Liver (tissue), 8 donors: ENCODE measurements at regions not wholly inside any gene's neighbourhood (a gene's known extent, or its start where the extent isn't known, plus 50 kb on each side); places are given as distances from the start of the nearest gene placed in this dataset.

ENCODE experiments used
- DNase-seq: peaks from one replicate; pipeline ENCODE4 v3.0.0-alpha.2; 2017; ENCODE audit warnings: low spot score
- H3K27ac ChIP-seq, 2 donors: one replicate each; pipeline ENCODE4 v1.7.0; 2013; ENCODE audit warnings: inconsistent platforms in 2 of 2, low read length in 2 of 2, control low read depth in 1 of 2, low read depth in 1 of 2, mild to moderate bottlenecking in 1 of 2
- H3K27me3 ChIP-seq, 4 donors: one replicate each; pipeline versions ENCODE4 v1.6.1 to v1.7.0; 2013; ENCODE audit warnings: low read length in 3 of 4, inconsistent platforms in 1 of 4, mild to moderate bottlenecking in 1 of 4, moderate library complexity in 1 of 4; ENCODE audit not compliant: control insufficient read depth in 4 of 4, insufficient read depth in 4 of 4
- H3K36me3 ChIP-seq, 4 donors: one replicate each; pipeline versions ENCODE4 v1.6.1 to v1.7.0; 2013; ENCODE audit warnings: low read length in 3 of 4, mild to moderate bottlenecking in 3 of 4, low read depth in 1 of 4, moderate library complexity in 1 of 4; ENCODE audit not compliant: control insufficient read depth in 4 of 4, insufficient read depth in 3 of 4
- H3K4me1 ChIP-seq, 4 donors: one replicate each; pipeline versions ENCODE4 v1.6.1 to v1.7.0; 2013; ENCODE audit warnings: low read length in 3 of 4, mild to moderate bottlenecking in 3 of 4, moderate library complexity in 1 of 4; ENCODE audit not compliant: control insufficient read depth in 4 of 4, insufficient read depth in 4 of 4
- H3K4me3 ChIP-seq, 3 donors: one replicate each; pipeline versions ENCODE4 v1.6.1 to v1.7.0; 2013; ENCODE audit warnings: low read length in 3 of 3, control low read depth in 1 of 3, low read depth in 1 of 3, mild to moderate bottlenecking in 1 of 3
- H3K9ac ChIP-seq, 2 donors: one replicate each; pipeline ENCODE4 v1.7.0; 2013; ENCODE audit warnings: low read length in 2 of 2, mild to moderate bottlenecking in 2 of 2, moderate library complexity in 2 of 2, control low read depth in 1 of 2, low read depth in 1 of 2
- H3K9me3 ChIP-seq, 4 donors: one replicate each; pipeline versions ENCODE4 v1.6.1 to v1.7.0; 2013; ENCODE audit warnings: low read length in 3 of 4; ENCODE audit not compliant: control insufficient read depth in 4 of 4
- EGR1 ChIP-seq, 2 donors: IDR thresholded peaks; 2 replicates each; pipeline ENCODE4 v1.6.1; 2016 to 2018; ENCODE audit warnings: antibody characterized with exemption in 2 of 2, low read depth in 2 of 2
- FOXA2 ChIP-seq: IDR thresholded peaks from 2 replicates; pipeline ENCODE4 v1.6.1; 2016; ENCODE audit warnings: antibody characterized with exemption
- HNF4A ChIP-seq, 2 donors: conservative IDR thresholded peaks; 2 replicates each; pipeline ENCODE4 v1.6.1; 2016; ENCODE audit warnings: antibody characterized with exemption in 2 of 2, mild to moderate bottlenecking in 2 of 2
- HNF4G ChIP-seq: IDR thresholded peaks from 2 replicates; pipeline ENCODE4 v1.6.1; 2016; ENCODE audit warnings: antibody characterized with exemption
- JUND ChIP-seq, 2 donors: IDR thresholded peaks; 2 replicates each; pipeline ENCODE4 v1.6.1; 2016; ENCODE audit warnings: antibody characterized with exemption in 2 of 2
- NR2F2 ChIP-seq: IDR thresholded peaks from 2 replicates; pipeline ENCODE4 v1.6.1; 2016; ENCODE audit warnings: antibody characterized with exemption
- RAD21 ChIP-seq, 2 donors: IDR thresholded peaks; 2 replicates each; pipeline ENCODE4 v1.6.1; 2016; ENCODE audit warnings: antibody characterized with exemption in 2 of 2, mild to moderate bottlenecking in 2 of 2
- RXRA ChIP-seq, 2 donors: IDR thresholded peaks; 2 replicates each; pipeline ENCODE4 v1.6.1; 2017 to 2018; ENCODE audit warnings: antibody characterized with exemption in 2 of 2, mild to moderate bottlenecking in 1 of 2
- SP1 ChIP-seq: IDR thresholded peaks from 2 replicates; pipeline ENCODE4 v1.6.1; 2018; ENCODE audit warnings: antibody characterized with exemption, mild to moderate bottlenecking
- TAF1 ChIP-seq: conservative IDR thresholded peaks from 2 replicates; pipeline ENCODE4 v1.6.1; 2016; ENCODE audit warnings: antibody characterized with exemption, mild to moderate bottlenecking
- YY1 ChIP-seq: IDR thresholded peaks from 2 replicates; pipeline ENCODE4 v1.6.1; 2016; ENCODE audit warnings: antibody characterized with exemption, mild to moderate bottlenecking
- WGBS: extraction: QIAGEN DNeasy Blood & Tissue Kit; methylation state at CpG from one replicate; pipeline ENCODE4 v1.1.7; 2013; 5-methylcytosine and 5-hydroxymethylcytosine counted together
- TF ChIP-seq, protein P1 (sequence below): fragments of 150-350 bp; IDR thresholded peaks from 2 replicates; pipeline ENCODE4 v1.5.1; 2017; ENCODE audit warnings: improper control_type of control experiment, low read depth, low read length; ENCODE audit not compliant: missing input control
- TF ChIP-seq, protein P2 (sequence below): IDR thresholded peaks from 2 replicates; pipeline ENCODE4 v1.6.1; 2016; ENCODE audit warnings: antibody characterized with exemption, mild to moderate bottlenecking
- TF ChIP-seq, protein P3 (sequence below): IDR thresholded peaks from 2 replicates; pipeline ENCODE4 v1.6.1; 2016; ENCODE audit warnings: antibody characterized with exemption
- TF ChIP-seq, protein P4 (sequence below): IDR thresholded peaks from 2 replicates; pipeline ENCODE4 v1.6.1; 2016; ENCODE audit warnings: antibody characterized with exemption
- TF ChIP-seq, protein P5 (sequence below): IDR thresholded peaks from 2 replicates; pipeline ENCODE4 v1.6.1; 2016; ENCODE audit warnings: antibody characterized with exemption
- donor health status: healthy.
- donor health status: healthy.
- donor health status: healthy.
- donor health status: healthy.
- donor health status: healthy.

DNA sequence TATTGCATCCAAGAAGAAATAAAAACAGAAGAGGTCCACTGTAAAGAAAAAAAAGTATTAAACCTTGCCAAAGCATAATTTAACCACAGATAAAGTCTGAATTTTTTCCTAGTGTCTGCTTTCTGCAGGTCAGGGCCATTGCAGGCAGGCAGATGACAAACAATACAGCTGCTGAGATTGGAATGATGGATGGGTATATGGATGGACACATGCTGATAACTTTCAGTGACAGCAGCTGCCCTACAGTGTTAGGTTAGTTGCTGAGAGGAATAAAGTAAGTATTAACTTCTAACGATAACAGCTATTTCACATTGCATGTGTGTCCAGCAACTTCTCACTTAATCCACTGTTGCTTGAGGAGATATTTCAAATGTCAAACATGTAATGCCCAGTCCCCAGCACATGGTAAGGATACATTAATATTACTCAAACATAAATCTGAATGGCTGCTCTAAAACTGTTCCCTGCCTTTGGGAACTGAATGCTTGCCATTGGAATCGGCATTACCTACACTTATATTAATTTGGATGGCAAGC is 515.3 kb downstream of the RMST start (continued):
- TF ChIP-seq, protein P1, sequence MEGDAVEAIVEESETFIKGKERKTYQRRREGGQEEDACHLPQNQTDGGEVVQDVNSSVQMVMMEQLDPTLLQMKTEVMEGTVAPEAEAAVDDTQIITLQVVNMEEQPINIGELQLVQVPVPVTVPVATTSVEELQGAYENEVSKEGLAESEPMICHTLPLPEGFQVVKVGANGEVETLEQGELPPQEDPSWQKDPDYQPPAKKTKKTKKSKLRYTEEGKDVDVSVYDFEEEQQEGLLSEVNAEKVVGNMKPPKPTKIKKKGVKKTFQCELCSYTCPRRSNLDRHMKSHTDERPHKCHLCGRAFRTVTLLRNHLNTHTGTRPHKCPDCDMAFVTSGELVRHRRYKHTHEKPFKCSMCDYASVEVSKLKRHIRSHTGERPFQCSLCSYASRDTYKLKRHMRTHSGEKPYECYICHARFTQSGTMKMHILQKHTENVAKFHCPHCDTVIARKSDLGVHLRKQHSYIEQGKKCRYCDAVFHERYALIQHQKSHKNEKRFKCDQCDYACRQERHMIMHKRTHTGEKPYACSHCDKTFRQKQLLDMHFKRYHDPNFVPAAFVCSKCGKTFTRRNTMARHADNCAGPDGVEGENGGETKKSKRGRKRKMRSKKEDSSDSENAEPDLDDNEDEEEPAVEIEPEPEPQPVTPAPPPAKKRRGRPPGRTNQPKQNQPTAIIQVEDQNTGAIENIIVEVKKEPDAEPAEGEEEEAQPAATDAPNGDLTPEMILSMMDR: no peak
- TF ChIP-seq EGR1 (IDR thresholded peaks at IDR 0.05; ENCODE audit: low read depth in 2 of 2): no peak

DNA sequence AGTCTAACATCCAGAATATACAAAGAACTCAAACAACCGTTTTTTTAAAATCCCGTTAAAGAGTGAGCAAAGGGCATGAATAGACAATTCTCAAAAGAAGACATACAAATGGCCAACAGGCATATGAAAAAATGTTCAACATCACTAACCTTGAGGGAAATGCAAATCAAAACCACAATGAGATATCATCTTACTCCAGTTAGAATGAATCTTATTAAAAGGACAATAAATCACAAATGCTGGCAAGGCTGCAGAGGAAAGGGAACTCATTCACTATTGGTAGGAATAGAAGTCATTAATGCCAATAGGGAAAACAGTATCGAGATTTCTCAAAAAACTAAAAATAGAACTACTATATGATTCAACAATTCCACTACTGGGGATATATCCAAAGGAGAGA is 520.1 kb downstream of the RMST start:
- Histone ChIP-seq H3K4me1 (no peaks in the 10 kb centered on the region), H3K9ac (no peak overlapping the region), H3K4me3 (no peak overlapping the region), H3K9me3 (no peaks in the 10 kb centered on the region), H3K27me3 (peaks cover 0 to 2% (median 0%) of the 10 kb centered on the region in 4 donors), H3K36me3 (no peaks in the 10 kb centered on the region), H3K27ac (no peak overlapping the region)
- TF ChIP-seq, protein P2, sequence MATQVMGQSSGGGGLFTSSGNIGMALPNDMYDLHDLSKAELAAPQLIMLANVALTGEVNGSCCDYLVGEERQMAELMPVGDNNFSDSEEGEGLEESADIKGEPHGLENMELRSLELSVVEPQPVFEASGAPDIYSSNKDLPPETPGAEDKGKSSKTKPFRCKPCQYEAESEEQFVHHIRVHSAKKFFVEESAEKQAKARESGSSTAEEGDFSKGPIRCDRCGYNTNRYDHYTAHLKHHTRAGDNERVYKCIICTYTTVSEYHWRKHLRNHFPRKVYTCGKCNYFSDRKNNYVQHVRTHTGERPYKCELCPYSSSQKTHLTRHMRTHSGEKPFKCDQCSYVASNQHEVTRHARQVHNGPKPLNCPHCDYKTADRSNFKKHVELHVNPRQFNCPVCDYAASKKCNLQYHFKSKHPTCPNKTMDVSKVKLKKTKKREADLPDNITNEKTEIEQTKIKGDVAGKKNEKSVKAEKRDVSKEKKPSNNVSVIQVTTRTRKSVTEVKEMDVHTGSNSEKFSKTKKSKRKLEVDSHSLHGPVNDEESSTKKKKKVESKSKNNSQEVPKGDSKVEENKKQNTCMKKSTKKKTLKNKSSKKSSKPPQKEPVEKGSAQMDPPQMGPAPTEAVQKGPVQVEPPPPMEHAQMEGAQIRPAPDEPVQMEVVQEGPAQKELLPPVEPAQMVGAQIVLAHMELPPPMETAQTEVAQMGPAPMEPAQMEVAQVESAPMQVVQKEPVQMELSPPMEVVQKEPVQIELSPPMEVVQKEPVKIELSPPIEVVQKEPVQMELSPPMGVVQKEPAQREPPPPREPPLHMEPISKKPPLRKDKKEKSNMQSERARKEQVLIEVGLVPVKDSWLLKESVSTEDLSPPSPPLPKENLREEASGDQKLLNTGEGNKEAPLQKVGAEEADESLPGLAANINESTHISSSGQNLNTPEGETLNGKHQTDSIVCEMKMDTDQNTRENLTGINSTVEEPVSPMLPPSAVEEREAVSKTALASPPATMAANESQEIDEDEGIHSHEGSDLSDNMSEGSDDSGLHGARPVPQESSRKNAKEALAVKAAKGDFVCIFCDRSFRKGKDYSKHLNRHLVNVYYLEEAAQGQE: no peak
- TF ChIP-seq, protein P3, sequence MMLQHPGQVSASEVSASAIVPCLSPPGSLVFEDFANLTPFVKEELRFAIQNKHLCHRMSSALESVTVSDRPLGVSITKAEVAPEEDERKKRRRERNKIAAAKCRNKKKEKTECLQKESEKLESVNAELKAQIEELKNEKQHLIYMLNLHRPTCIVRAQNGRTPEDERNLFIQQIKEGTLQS: no peak
- TF ChIP-seq EGR1 (IDR thresholded peaks at IDR 0.05; ENCODE audit: low read depth in 2 of 2): no peak
- no peak for DNase-seq
- 86% methylated on average over 3 of the region's 3 CpGs for WGBS

DNA sequence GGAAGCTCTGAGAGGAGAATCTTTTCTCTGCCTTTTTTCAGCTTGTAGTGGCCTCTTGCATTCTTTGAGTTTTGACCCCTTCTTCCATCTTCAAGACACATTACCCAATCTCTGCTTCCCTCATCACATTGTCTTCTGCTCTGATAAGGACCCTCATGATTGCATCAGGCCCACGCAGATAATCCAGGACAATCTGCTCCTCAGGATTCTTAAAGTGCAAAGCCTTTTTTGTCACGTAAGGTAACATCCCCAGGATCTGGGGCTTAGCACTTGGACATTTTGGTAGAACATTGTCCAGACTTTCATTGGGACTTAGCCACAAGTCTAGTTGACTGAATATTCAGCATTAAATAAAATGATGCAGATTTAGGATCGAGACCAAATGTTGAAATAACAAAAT is 521.2 kb downstream of the RMST start:
- H3K4me1 ChIP-seq: no peaks in the 10 kb centered on the region
- no peak overlapping the region for H3K9ac ChIP-seq
- 63% methylated on average over 3 of the region's 3 CpGs for WGBS
- TF ChIP-seq HNF4A (conservative IDR thresholded peaks at IDR 0.05) (no peak), HNF4G (no peak), JUND (IDR thresholded peaks at IDR 0.05) (no peak), RXRA (IDR thresholded peaks at IDR 0.05) (no peak), NR2F2 (no peak), SP1 (no peak), FOXA2 (no peak), YY1 (no peak), TAF1 (no peak), RAD21 (IDR thresholded peaks at IDR 0.05) (no peak)
- TF ChIP-seq, protein P2: no peak
- TF ChIP-seq, protein P4, sequence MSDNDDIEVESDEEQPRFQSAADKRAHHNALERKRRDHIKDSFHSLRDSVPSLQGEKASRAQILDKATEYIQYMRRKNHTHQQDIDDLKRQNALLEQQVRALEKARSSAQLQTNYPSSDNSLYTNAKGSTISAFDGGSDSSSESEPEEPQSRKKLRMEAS: no peak
- TF ChIP-seq, protein P3: no peak
- TF ChIP-seq, protein P1: no peak
- TF ChIP-seq, protein P5, sequence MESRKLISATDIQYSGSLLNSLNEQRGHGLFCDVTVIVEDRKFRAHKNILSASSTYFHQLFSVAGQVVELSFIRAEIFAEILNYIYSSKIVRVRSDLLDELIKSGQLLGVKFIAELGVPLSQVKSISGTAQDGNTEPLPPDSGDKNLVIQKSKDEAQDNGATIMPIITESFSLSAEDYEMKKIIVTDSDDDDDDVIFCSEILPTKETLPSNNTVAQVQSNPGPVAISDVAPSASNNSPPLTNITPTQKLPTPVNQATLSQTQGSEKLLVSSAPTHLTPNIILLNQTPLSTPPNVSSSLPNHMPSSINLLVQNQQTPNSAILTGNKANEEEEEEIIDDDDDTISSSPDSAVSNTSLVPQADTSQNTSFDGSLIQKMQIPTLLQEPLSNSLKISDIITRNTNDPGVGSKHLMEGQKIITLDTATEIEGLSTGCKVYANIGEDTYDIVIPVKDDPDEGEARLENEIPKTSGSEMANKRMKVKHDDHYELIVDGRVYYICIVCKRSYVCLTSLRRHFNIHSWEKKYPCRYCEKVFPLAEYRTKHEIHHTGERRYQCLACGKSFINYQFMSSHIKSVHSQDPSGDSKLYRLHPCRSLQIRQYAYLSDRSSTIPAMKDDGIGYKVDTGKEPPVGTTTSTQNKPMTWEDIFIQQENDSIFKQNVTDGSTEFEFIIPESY: no peak
- H3K9me3 ChIP-seq: no peaks in the 10 kb centered on the region
- H3K27ac ChIP-seq: no peak overlapping the region
- H3K27me3 ChIP-seq: no peaks in the 10 kb centered on the region
- DNase-seq: no peak
- no peak overlapping the region for H3K4me3 ChIP-seq
- H3K36me3 ChIP-seq: no peaks in the 10 kb centered on the region
